WTC11 (cell line): ENCODE measurements at regions not wholly inside any gene's neighbourhood (a gene's known extent, or its start where the extent isn't known, plus 50 kb on each side); places are given as distances from the start of the nearest gene placed in this dataset.

Experiments
- ATAC-seq: fragments of 200-7000 bp; cut with Tn5 transposase; 2 replicates; pipeline ENCODE4 v1.10.0; 2021; ENCODE audit warnings: mild to moderate bottlenecking, moderate library complexity
- CTCF ChIA-PET: fragments of 300-600 bp; sonication (Branson Sonifier 250); formaldehyde crosslinking; loops from one replicate; lab custom pipeline; 2021; ENCODE audit warnings: antibody characterized with exemption; lab: Charles Lee
- POLR2A ChIA-PET: fragments of 350-600 bp; sonication (Branson Sonifier 250); formaldehyde crosslinking; loops from one replicate; lab custom pipeline; 2021; ENCODE audit warnings: antibody characterized with exemption; lab: Charles Lee
- DNase-seq: peaks from one replicate; pipeline ENCODE4 v3.0.0; 2021; ENCODE audit warnings: low spot score
- H3K27ac Mint-ChIP-seq: 2 replicates; pipeline ENCODE4 v1.8.0; 2021; ENCODE audit warnings: mixed read lengths
- H3K27me3 Mint-ChIP-seq: 2 replicates; pipeline ENCODE4 v1.8.0; 2021; ENCODE audit warnings: low read depth, mild to moderate bottlenecking, moderate library complexity, mixed read lengths
- H3K36me3 Mint-ChIP-seq: 2 replicates; pipeline ENCODE4 v1.8.0; 2021; ENCODE audit warnings: mixed read lengths
- H3K4me1 Mint-ChIP-seq: 2 replicates; pipeline ENCODE4 v1.8.0; 2022; ENCODE audit warnings: mixed read lengths
- H3K4me3 Mint-ChIP-seq: 2 replicates; pipeline ENCODE4 v1.8.0; 2021; ENCODE audit warnings: mild to moderate bottlenecking, moderate library complexity, mixed read lengths
- H3K9me3 Mint-ChIP-seq: 2 replicates; pipeline ENCODE4 v1.8.0; 2021; ENCODE audit warnings: mixed read lengths
- CBFB ChIP-seq: sonication (generic); formaldehyde crosslinking; IDR thresholded peaks from 2 replicates; pipeline ENCODE4 v1.8.1; 2022; ENCODE audit warnings: mild to moderate bottlenecking, low read depth, missing genetic modification reagents
- ELF4 ChIP-seq: sonication (generic); formaldehyde crosslinking; IDR thresholded peaks from 2 replicates; pipeline ENCODE4 v1.8.1; 2022; ENCODE audit warnings: low read depth, mild to moderate bottlenecking, moderate library complexity, missing genetic modification reagents
- FOXK1 ChIP-seq: sonication (generic); formaldehyde crosslinking; IDR thresholded peaks from 2 replicates; pipeline ENCODE4 v1.8.0; 2022; ENCODE audit warnings: mild to moderate bottlenecking, moderate library complexity, missing genetic modification reagents
- FOXP1 ChIP-seq: sonication (generic); formaldehyde crosslinking; IDR thresholded peaks from 2 replicates; pipeline ENCODE4 v1.8.0; 2022; ENCODE audit warnings: missing genetic modification reagents, mild to moderate bottlenecking, moderate library complexity, borderline replicate concordance
- NFATC4 ChIP-seq: fragments of 250-450 bp; sonication (Bioruptor Pico); IDR thresholded peaks from 2 replicates; pipeline ENCODE4 v1.9.0; 2021; ENCODE audit warnings: mild to moderate bottlenecking
- ZNF121 ChIP-seq: sonication (generic); formaldehyde crosslinking; IDR thresholded peaks from 2 replicates; pipeline ENCODE4 v1.8.0; 2023; ENCODE audit warnings: missing genetic modification reagents
- ZNF138 ChIP-seq: sonication (generic); formaldehyde crosslinking; conservative IDR thresholded peaks from 2 replicates; pipeline ENCODE4 v1.8.1; 2022; ENCODE audit warnings: mild to moderate bottlenecking, moderate library complexity, missing genetic modification reagents
- ZNF317 ChIP-seq: sonication (generic); formaldehyde crosslinking; IDR thresholded peaks from 2 replicates; pipeline ENCODE4 v1.8.1; 2023; ENCODE audit warnings: low read depth, mild to moderate bottlenecking, moderate library complexity, missing genetic modification reagents, borderline replicate concordance
- ZNF423 ChIP-seq: fragments of 250-450 bp; sonication (Bioruptor Pico); IDR thresholded peaks from 2 replicates; pipeline ENCODE4 v2.1.2; 2022; ENCODE audit warnings: mild to moderate bottlenecking, moderate library complexity
- TF ChIP-seq, protein P1 (sequence below): sonication (generic); formaldehyde crosslinking; IDR thresholded peaks from 2 replicates; pipeline ENCODE4 v1.8.0; 2022; ENCODE audit warnings: mild to moderate bottlenecking, missing genetic modification reagents
- TF ChIP-seq, protein P2 (sequence below): sonication (generic); formaldehyde crosslinking; IDR thresholded peaks from 2 replicates; pipeline ENCODE4 v1.8.0; 2022; ENCODE audit warnings: missing genetic modification reagents
- TF ChIP-seq, protein P3 (sequence below): fragments of 250-450 bp; sonication (Bioruptor Pico); IDR thresholded peaks from 2 replicates; pipeline ENCODE4 v1.8.0; 2021; ENCODE audit warnings: mild to moderate bottlenecking
- TF ChIP-seq, protein P4 (sequence below): fragments of 250-450 bp; sonication (Bioruptor Pico); IDR thresholded peaks from 2 replicates; pipeline ENCODE4 v1.9.0; 2021; ENCODE audit warnings: moderate library complexity, mild to moderate bottlenecking, inconsistent platforms, borderline replicate concordance
- TF ChIP-seq, protein P5 (sequence below): sonication (generic); formaldehyde crosslinking; IDR thresholded peaks from 2 replicates; pipeline ENCODE4 v1.8.0; 2023; ENCODE audit warnings: missing genetic modification reagents, mild to moderate bottlenecking, borderline replicate concordance

DNA sequence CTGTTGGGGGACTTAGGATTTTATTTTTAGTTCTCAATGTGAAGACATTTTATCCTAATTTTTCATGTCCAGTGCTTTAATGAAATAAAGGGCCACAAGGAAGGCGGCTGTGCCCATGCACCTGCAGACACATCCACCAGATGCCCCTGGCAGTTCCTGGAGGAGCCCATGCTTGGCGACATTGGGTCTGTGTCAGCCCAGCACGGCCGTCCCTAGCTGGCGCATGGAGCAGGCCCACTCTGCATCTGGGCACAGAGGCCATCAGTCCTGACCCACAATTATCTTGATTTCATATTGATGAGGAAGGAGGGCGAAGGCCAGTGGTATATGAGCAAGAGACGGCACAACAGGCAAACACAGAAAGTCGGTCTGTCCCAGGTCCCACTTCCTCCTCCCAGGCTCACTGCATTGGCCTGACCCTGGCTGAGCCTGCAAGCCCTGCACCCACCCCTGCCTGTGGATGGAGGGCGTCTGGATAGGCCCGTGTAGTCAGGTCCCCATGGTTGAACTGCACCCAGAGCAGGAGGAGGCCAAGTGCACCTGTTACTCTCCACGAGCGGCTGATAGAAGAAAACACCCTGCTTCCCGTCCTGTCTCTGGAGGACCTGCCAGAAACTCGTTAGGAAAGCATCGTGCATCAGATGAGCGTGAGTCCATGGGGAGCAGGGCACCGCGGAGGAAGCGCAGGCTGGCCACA, 296.9 kb downstream of the BRD1 start:
- no peaks in the 10 kb centered on the region for H3K9me3 Mint-ChIP-seq
- H3K36me3 Mint-ChIP-seq: no peaks in the 10 kb centered on the region
- DNase-seq (no peak), ATAC-seq (no peak)
- H3K27ac Mint-ChIP-seq: no peak overlapping the region
- ChIA-PET POLR2A (no interaction called here), CTCF (no interaction called here)
- H3K4me3 Mint-ChIP-seq: no peak overlapping the region
- peaks cover 39% of the 10 kb centered on the region for H3K4me1 Mint-ChIP-seq
- no peaks in the 10 kb centered on the region; the same call in 1 of the 2 replicates for H3K27me3 Mint-ChIP-seq
- TF ChIP-seq, protein P1, sequence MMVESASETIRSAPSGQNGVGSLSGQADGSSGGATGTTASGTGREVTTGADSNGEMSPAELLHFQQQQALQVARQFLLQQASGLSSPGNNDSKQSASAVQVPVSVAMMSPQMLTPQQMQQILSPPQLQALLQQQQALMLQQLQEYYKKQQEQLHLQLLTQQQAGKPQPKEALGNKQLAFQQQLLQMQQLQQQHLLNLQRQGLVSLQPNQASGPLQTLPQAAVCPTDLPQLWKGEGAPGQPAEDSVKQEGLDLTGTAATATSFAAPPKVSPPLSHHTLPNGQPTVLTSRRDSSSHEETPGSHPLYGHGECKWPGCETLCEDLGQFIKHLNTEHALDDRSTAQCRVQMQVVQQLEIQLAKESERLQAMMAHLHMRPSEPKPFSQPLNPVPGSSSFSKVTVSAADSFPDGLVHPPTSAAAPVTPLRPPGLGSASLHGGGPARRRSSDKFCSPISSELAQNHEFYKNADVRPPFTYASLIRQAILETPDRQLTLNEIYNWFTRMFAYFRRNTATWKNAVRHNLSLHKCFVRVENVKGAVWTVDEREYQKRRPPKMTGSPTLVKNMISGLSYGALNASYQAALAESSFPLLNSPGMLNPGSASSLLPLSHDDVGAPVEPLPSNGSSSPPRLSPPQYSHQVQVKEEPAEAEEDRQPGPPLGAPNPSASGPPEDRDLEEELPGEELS (CRISPR knock-in tag): no peak
- TF ChIP-seq ZNF121 (CRISPR knock-in tag): peak; percentile 86

DNA sequence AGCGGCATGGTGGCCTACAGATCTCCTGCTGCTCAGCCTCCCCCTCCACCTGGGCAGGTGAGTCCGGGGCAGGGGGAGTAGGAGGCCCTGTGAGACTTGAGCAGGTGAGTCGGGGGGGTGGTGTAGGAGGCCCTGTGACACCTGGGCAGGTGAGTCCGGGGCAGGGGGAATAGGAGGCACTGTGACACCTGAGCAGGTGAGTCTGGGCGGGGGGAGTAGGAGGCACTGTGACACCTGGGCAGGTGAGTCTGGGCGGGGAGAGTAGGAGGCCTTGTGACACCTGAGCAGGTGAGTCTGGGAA, 299.3 kb downstream of the BRD1 start:
- H3K27ac Mint-ChIP-seq: no peak overlapping the region
- H3K27me3 Mint-ChIP-seq: no peaks in the 10 kb centered on the region; the same call in 1 of the 2 replicates
- peaks cover 28% of the 10 kb centered on the region for H3K4me1 Mint-ChIP-seq
- no peak overlapping the region for H3K4me3 Mint-ChIP-seq
- CTCF ChIA-PET: interaction anchor here (0.8 to 1.0 kb wide), 2 partner anchors 13 to 94 kb away, joined by 3 read pairs; no protein-coding TSS in a partner anchor
- no peak for ATAC-seq
- H3K36me3 Mint-ChIP-seq: no peaks in the 10 kb centered on the region
- no peak for TF ChIP-seq CBFB (CRISPR knock-in tag)
- no peak for TF ChIP-seq ELF4 (CRISPR knock-in tag)
- TF ChIP-seq, protein P2, sequence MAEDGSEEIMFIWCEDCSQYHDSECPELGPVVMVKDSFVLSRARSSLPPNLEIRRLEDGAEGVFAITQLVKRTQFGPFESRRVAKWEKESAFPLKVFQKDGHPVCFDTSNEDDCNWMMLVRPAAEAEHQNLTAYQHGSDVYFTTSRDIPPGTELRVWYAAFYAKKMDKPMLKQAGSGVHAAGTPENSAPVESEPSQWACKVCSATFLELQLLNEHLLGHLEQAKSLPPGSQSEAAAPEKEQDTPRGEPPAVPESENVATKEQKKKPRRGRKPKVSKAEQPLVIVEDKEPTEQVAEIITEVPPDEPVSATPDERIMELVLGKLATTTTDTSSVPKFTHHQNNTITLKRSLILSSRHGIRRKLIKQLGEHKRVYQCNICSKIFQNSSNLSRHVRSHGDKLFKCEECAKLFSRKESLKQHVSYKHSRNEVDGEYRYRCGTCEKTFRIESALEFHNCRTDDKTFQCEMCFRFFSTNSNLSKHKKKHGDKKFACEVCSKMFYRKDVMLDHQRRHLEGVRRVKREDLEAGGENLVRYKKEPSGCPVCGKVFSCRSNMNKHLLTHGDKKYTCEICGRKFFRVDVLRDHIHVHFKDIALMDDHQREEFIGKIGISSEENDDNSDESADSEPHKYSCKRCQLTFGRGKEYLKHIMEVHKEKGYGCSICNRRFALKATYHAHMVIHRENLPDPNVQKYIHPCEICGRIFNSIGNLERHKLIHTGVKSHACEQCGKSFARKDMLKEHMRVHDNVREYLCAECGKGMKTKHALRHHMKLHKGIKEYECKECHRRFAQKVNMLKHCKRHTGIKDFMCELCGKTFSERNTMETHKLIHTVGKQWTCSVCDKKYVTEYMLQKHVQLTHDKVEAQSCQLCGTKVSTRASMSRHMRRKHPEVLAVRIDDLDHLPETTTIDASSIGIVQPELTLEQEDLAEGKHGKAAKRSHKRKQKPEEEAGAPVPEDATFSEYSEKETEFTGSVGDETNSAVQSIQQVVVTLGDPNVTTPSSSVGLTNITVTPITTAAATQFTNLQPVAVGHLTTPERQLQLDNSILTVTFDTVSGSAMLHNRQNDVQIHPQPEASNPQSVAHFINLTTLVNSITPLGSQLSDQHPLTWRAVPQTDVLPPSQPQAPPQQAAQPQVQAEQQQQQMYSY (CRISPR knock-in tag): no peak
- TF ChIP-seq, protein P3, sequence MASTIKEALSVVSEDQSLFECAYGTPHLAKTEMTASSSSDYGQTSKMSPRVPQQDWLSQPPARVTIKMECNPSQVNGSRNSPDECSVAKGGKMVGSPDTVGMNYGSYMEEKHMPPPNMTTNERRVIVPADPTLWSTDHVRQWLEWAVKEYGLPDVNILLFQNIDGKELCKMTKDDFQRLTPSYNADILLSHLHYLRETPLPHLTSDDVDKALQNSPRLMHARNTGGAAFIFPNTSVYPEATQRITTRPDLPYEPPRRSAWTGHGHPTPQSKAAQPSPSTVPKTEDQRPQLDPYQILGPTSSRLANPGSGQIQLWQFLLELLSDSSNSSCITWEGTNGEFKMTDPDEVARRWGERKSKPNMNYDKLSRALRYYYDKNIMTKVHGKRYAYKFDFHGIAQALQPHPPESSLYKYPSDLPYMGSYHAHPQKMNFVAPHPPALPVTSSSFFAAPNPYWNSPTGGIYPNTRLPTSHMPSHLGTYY (CRISPR knock-in tag): no peak
- TF ChIP-seq FOXK1 (CRISPR knock-in tag): no peak
- TF ChIP-seq NFATC4 (CRISPR knock-in tag): no peak
- TF ChIP-seq ZNF121 (CRISPR knock-in tag): no peak
- TF ChIP-seq, protein P4, sequence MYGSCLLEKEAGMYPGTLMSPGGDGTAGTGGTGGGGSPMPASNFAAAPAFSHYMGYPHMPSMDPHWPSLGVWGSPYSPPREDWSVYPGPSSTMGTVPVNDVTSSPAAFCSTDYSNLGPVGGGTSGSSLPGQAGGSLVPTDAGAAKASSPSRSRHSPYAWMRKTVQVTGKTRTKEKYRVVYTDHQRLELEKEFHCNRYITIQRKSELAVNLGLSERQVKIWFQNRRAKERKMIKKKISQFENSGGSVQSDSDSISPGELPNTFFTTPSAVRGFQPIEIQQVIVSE: no peak
- no peak; the same call in 1 of the 2 replicates for TF ChIP-seq ZNF423 (CRISPR knock-in tag)
- no peak for TF ChIP-seq ZNF138
- TF ChIP-seq, protein P5, sequence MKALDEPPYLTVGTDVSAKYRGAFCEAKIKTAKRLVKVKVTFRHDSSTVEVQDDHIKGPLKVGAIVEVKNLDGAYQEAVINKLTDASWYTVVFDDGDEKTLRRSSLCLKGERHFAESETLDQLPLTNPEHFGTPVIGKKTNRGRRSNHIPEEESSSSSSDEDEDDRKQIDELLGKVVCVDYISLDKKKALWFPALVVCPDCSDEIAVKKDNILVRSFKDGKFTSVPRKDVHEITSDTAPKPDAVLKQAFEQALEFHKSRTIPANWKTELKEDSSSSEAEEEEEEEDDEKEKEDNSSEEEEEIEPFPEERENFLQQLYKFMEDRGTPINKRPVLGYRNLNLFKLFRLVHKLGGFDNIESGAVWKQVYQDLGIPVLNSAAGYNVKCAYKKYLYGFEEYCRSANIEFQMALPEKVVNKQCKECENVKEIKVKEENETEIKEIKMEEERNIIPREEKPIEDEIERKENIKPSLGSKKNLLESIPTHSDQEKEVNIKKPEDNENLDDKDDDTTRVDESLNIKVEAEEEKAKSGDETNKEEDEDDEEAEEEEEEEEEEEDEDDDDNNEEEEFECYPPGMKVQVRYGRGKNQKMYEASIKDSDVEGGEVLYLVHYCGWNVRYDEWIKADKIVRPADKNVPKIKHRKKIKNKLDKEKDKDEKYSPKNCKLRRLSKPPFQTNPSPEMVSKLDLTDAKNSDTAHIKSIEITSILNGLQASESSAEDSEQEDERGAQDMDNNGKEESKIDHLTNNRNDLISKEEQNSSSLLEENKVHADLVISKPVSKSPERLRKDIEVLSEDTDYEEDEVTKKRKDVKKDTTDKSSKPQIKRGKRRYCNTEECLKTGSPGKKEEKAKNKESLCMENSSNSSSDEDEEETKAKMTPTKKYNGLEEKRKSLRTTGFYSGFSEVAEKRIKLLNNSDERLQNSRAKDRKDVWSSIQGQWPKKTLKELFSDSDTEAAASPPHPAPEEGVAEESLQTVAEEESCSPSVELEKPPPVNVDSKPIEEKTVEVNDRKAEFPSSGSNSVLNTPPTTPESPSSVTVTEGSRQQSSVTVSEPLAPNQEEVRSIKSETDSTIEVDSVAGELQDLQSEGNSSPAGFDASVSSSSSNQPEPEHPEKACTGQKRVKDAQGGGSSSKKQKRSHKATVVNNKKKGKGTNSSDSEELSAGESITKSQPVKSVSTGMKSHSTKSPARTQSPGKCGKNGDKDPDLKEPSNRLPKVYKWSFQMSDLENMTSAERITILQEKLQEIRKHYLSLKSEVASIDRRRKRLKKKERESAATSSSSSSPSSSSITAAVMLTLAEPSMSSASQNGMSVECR (CRISPR knock-in tag): no peak
- TF ChIP-seq FOXP1 (CRISPR knock-in tag): no peak
- TF ChIP-seq, protein P1 (CRISPR knock-in tag): no peak
- TF ChIP-seq ZNF317 (CRISPR knock-in tag): no peak
- no peaks in the 10 kb centered on the region for H3K9me3 Mint-ChIP-seq
- POLR2A ChIA-PET: no interaction called here
- DNase-seq: no peak
